ENCODE measurements at regions not wholly inside any gene's neighbourhood (a gene's known extent, or its start where the extent isn't known, plus 50 kb on each side); places are given as distances from the start of the nearest gene placed in this dataset.
A peak's percentile ranks its signal among the peaks of the same experiment; 100 is the strongest.

DNA sequence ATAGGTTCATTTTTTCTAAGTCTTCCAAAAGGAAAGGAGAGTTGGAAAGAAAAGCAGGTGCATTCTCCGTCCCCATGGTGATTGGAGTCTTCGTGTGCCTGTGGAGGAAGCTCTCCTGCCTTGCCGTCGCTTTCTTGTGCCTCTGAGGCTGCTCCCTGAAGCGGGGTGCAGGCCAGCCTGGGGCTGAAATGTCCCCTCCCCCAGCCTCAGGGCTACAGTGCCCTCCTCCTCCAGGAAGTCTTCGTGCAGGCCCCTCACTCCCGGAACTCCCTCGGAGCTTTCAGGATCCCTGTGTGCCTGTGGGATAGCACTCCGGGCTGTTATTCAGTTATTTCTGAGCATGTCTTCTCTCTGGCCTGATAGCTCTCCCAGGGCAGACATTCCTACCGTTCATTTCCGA lies 569.2 kb downstream of the VRK1 start:
- TF ChIP-seq KAT7 (CRISPR knock-in tag; IDR thresholded peaks at IDR 0.05; ENCODE audit: borderline replicate concordance) (0 out of 2 replicates have a peak, but pooled peaks have one; percentile 32), ZNF416 (CRISPR knock-in tag; IDR thresholded peaks at IDR 0.05) (no peak), TP53 (CRISPR knock-in tag; IDR thresholded peaks at IDR 0.05) (0 out of 2 replicates have a peak, but pooled peaks have one; percentile 12)
- TF ChIP-seq, protein P1, sequence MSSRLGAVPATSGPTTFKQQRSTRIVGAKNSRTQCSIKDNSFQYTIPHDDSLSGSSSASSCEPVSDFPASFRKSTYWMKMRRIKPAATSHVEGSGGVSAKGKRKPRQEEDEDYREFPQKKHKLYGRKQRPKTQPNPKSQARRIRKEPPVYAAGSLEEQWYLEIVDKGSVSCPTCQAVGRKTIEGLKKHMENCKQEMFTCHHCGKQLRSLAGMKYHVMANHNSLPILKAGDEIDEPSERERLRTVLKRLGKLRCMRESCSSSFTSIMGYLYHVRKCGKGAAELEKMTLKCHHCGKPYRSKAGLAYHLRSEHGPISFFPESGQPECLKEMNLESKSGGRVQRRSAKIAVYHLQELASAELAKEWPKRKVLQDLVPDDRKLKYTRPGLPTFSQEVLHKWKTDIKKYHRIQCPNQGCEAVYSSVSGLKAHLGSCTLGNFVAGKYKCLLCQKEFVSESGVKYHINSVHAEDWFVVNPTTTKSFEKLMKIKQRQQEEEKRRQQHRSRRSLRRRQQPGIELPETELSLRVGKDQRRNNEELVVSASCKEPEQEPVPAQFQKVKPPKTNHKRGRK (CRISPR knock-in tag; IDR thresholded peaks at IDR 0.05; ENCODE audit: borderline replicate concordance): peak; percentile 55; the same call in 1 of the 2 replicates
- TF ChIP-seq, protein P2, sequence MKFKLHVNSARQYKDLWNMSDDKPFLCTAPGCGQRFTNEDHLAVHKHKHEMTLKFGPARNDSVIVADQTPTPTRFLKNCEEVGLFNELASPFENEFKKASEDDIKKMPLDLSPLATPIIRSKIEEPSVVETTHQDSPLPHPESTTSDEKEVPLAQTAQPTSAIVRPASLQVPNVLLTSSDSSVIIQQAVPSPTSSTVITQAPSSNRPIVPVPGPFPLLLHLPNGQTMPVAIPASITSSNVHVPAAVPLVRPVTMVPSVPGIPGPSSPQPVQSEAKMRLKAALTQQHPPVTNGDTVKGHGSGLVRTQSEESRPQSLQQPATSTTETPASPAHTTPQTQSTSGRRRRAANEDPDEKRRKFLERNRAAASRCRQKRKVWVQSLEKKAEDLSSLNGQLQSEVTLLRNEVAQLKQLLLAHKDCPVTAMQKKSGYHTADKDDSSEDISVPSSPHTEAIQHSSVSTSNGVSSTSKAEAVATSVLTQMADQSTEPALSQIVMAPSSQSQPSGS (CRISPR knock-in tag; IDR thresholded peaks at IDR 0.05; ENCODE audit: borderline replicate concordance, low read depth): no peak
- TF ChIP-seq, protein P3, sequence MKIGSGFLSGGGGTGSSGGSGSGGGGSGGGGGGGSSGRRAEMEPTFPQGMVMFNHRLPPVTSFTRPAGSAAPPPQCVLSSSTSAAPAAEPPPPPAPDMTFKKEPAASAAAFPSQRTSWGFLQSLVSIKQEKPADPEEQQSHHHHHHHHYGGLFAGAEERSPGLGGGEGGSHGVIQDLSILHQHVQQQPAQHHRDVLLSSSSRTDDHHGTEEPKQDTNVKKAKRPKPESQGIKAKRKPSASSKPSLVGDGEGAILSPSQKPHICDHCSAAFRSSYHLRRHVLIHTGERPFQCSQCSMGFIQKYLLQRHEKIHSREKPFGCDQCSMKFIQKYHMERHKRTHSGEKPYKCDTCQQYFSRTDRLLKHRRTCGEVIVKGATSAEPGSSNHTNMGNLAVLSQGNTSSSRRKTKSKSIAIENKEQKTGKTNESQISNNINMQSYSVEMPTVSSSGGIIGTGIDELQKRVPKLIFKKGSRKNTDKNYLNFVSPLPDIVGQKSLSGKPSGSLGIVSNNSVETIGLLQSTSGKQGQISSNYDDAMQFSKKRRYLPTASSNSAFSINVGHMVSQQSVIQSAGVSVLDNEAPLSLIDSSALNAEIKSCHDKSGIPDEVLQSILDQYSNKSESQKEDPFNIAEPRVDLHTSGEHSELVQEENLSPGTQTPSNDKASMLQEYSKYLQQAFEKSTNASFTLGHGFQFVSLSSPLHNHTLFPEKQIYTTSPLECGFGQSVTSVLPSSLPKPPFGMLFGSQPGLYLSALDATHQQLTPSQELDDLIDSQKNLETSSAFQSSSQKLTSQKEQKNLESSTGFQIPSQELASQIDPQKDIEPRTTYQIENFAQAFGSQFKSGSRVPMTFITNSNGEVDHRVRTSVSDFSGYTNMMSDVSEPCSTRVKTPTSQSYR (CRISPR knock-in tag; IDR thresholded peaks at IDR 0.05): peak; percentile 44; the same call in 1 of the 2 replicates
- TF ChIP-seq, protein P4, sequence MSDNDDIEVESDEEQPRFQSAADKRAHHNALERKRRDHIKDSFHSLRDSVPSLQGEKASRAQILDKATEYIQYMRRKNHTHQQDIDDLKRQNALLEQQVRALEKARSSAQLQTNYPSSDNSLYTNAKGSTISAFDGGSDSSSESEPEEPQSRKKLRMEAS (CRISPR knock-in tag; IDR thresholded peaks at IDR 0.05): peak; percentile 38; the same call in 1 of the 2 replicates
- DNase-seq (ENCODE audit: low spot score) (peak; percentile 58), ATAC-seq (peak; percentile 97)
- H3K27ac Mint-ChIP-seq: no peak overlapping the region
- peaks cover 9% of the 10 kb centered on the region for H3K9me3 Mint-ChIP-seq
- peak overlapping the region; percentile 38 for H3K4me3 Mint-ChIP-seq
- ChIA-PET CTCF (interaction anchor here (0.7 to 1.3 kb wide), 2 partner anchors 26 to 67 kb away, joined by 3 read pairs; no protein-coding TSS in a partner anchor), POLR2A (no interaction called here)
- no peaks in the 10 kb centered on the region; the same call in 1 of the 2 replicates for H3K36me3 Mint-ChIP-seq
- H3K27me3 Mint-ChIP-seq (ENCODE audit: low read depth): peaks cover 3% of the 10 kb centered on the region; the same call in 1 of the 2 replicates
- H3K4me1 Mint-ChIP-seq: peaks cover 29% of the 10 kb centered on the region

DNA sequence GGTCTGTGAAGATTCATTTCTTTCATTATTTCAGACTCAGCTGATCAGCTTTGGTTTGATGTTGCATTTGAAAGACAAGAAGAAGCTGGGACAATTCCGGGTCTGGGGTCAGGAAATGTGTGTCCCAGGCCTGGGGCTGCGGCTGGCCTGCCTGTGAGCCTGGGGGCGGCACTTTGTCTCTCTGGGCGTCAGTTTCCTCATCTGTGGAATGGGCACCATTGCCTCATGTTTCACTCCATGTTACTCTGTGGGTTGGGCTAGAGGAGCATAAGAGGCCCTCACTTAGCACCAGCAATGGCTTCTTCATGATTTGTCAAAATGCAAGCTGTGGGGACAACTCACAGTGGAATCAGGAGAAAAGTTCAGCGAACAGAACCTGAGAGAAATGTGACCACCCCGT lies 570.1 kb downstream of the VRK1 start:
- ATAC-seq (no peak), DNase-seq (ENCODE audit: low spot score) (no peak)
- Mint-ChIP-seq H3K36me3 (no peaks in the 10 kb centered on the region; the same call in 1 of the 2 replicates), H3K4me1 (peaks cover 29% of the 10 kb centered on the region), H3K27ac (no peak overlapping the region), H3K9me3 (peaks cover 9% of the 10 kb centered on the region), H3K27me3 (ENCODE audit: low read depth) (no peaks in the 10 kb centered on the region; the same call in 1 of the 2 replicates), H3K4me3 (no peak overlapping the region)
- ChIA-PET POLR2A (no interaction called here), CTCF (interaction anchor here (1.3 kb wide), 1 partner anchor 67 kb away, joined by 3 read pairs; no protein-coding TSS in a partner anchor)
- TF ChIP-seq ZNF138 (CRISPR knock-in tag; conservative IDR thresholded peaks at IDR 0.05) (no peak), NFE2L1 (CRISPR knock-in tag; IDR thresholded peaks at IDR 0.05) (no peak), KAT7 (CRISPR knock-in tag; IDR thresholded peaks at IDR 0.05; ENCODE audit: borderline replicate concordance) (no peak), GRHL2 (CRISPR knock-in tag; IDR thresholded peaks at IDR 0.05; ENCODE audit: insufficient replicate concordance, severe bottlenecking) (no peak), IRF2 (CRISPR knock-in tag; IDR thresholded peaks at IDR 0.05; ENCODE audit: borderline replicate concordance, low read depth) (no peak), JUN (CRISPR knock-in tag; IDR thresholded peaks at IDR 0.05) (no peak), MYBL2 (CRISPR knock-in tag; IDR thresholded peaks at IDR 0.05) (no peak), MXD4 (CRISPR knock-in tag; IDR thresholded peaks at IDR 0.05; ENCODE audit: borderline replicate concordance) (no peak), NFYB (CRISPR knock-in tag; conservative IDR thresholded peaks at IDR 0.05; ENCODE audit: low read depth) (no peak), ZNF317 (CRISPR knock-in tag; IDR thresholded peaks at IDR 0.05; ENCODE audit: borderline replicate concordance, low read depth) (no peak)
- TF ChIP-seq, protein P5, sequence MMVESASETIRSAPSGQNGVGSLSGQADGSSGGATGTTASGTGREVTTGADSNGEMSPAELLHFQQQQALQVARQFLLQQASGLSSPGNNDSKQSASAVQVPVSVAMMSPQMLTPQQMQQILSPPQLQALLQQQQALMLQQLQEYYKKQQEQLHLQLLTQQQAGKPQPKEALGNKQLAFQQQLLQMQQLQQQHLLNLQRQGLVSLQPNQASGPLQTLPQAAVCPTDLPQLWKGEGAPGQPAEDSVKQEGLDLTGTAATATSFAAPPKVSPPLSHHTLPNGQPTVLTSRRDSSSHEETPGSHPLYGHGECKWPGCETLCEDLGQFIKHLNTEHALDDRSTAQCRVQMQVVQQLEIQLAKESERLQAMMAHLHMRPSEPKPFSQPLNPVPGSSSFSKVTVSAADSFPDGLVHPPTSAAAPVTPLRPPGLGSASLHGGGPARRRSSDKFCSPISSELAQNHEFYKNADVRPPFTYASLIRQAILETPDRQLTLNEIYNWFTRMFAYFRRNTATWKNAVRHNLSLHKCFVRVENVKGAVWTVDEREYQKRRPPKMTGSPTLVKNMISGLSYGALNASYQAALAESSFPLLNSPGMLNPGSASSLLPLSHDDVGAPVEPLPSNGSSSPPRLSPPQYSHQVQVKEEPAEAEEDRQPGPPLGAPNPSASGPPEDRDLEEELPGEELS (CRISPR knock-in tag; IDR thresholded peaks at IDR 0.05): no peak
- TF ChIP-seq, protein P6, sequence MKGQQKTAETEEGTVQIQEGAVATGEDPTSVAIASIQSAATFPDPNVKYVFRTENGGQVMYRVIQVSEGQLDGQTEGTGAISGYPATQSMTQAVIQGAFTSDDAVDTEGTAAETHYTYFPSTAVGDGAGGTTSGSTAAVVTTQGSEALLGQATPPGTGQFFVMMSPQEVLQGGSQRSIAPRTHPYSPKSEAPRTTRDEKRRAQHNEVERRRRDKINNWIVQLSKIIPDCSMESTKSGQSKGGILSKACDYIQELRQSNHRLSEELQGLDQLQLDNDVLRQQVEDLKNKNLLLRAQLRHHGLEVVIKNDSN (CRISPR knock-in tag; IDR thresholded peaks at IDR 0.05): no peak
- TF ChIP-seq, protein P7, sequence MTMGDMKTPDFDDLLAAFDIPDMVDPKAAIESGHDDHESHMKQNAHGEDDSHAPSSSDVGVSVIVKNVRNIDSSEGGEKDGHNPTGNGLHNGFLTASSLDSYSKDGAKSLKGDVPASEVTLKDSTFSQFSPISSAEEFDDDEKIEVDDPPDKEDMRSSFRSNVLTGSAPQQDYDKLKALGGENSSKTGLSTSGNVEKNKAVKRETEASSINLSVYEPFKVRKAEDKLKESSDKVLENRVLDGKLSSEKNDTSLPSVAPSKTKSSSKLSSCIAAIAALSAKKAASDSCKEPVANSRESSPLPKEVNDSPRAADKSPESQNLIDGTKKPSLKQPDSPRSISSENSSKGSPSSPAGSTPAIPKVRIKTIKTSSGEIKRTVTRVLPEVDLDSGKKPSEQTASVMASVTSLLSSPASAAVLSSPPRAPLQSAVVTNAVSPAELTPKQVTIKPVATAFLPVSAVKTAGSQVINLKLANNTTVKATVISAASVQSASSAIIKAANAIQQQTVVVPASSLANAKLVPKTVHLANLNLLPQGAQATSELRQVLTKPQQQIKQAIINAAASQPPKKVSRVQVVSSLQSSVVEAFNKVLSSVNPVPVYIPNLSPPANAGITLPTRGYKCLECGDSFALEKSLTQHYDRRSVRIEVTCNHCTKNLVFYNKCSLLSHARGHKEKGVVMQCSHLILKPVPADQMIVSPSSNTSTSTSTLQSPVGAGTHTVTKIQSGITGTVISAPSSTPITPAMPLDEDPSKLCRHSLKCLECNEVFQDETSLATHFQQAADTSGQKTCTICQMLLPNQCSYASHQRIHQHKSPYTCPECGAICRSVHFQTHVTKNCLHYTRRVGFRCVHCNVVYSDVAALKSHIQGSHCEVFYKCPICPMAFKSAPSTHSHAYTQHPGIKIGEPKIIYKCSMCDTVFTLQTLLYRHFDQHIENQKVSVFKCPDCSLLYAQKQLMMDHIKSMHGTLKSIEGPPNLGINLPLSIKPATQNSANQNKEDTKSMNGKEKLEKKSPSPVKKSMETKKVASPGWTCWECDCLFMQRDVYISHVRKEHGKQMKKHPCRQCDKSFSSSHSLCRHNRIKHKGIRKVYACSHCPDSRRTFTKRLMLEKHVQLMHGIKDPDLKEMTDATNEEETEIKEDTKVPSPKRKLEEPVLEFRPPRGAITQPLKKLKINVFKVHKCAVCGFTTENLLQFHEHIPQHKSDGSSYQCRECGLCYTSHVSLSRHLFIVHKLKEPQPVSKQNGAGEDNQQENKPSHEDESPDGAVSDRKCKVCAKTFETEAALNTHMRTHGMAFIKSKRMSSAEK (CRISPR knock-in tag; IDR thresholded peaks at IDR 0.05; ENCODE audit: borderline replicate concordance): no peak
- TF ChIP-seq, protein P8, sequence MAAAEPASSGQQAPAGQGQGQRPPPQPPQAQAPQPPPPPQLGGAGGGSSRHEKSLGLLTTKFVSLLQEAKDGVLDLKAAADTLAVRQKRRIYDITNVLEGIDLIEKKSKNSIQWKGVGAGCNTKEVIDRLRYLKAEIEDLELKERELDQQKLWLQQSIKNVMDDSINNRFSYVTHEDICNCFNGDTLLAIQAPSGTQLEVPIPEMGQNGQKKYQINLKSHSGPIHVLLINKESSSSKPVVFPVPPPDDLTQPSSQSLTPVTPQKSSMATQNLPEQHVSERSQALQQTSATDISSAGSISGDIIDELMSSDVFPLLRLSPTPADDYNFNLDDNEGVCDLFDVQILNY (CRISPR knock-in tag; IDR thresholded peaks at IDR 0.05): no peak

Measured in WTC11 (cell line).